Neural progenitor cell (in vitro differentiated cells): ENCODE measurements at regions not wholly inside any gene's neighbourhood (a gene's known extent, or its start where the extent isn't known, plus 50 kb on each side); places are given as distances from the start of the nearest gene placed in this dataset.

Source experiments
- CTCF ChIP-seq: fragments of 200-600 bp; sonication (generic); IDR thresholded peaks from 2 replicates; pipeline ENCODE4 v1.5.1; 2017; ENCODE audit warnings: antibody characterized with exemption, mild to moderate bottlenecking
- EZH2phosphoT487 ChIP-seq: fragments of 200-600 bp; sonication (generic); IDR thresholded peaks from 2 replicates; pipeline ENCODE4 v1.6.1; 2017; ENCODE audit warnings: antibody characterized with exemption

GRCh38 chr16:51287121-51287755, 136.2 kb upstream of the SALL1 start:
- TF ChIP-seq CTCF: no peak
- no peak for TF ChIP-seq EZH2phosphoT487
